COR-L47 (cell line): ENCODE measurements at regions not wholly inside any gene's neighbourhood (a gene's known extent, or its start where the extent isn't known, plus 50 kb on each side); places are given as distances from the start of the nearest gene placed in this dataset.
A peak's percentile ranks its signal among the peaks of the same experiment; 100 is the strongest.
"Not testable (repeated sequence)": the region's sequence is repeated elsewhere in the genome, so short reads cannot be mapped to it uniquely, and the experiment has no call there.

Experiments
- DNase-seq: peaks from one replicate; lab custom pipeline; 2025; lab: John Stamatoyannopoulos, UW

- DNase-seq = no peak
These were observed 182.7 kb downstream of the ZFP64 start for GRCh38 chr20:52008874-52009273.

DNA sequence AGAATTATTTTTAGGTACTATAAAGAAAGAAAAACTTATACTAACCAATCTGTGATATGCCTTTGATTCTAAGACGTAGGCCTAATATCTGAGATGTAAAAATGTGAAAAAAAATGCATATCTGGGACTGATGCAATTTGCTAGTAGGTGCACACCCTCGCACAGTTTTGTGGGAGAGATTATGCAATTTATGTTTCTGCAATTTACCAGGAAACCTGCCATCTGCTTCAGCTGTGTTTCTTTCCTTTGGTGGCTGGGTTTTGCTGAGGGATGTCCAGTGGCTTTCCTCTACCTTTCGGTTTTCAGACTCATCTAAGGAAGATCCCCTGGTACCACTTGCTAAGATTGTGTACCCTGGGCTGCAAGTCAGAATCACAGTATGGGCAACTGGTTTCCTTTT is 186.9 kb downstream of the ZFP64 start:
- DNase-seq = no peak

GRCh38 chr20:52004018-52004417 is 187.6 kb downstream of the ZFP64 start:
- DNase-seq = peak; percentile 52

- no peak for DNase-seq
These were observed 188.2 kb downstream of the ZFP64 start for GRCh38 chr20:52003415-52003814.

- DNase-seq = peak; percentile 43
These were observed 189.4 kb downstream of the ZFP64 start for GRCh38 chr20:52001999-52002666.

DNA sequence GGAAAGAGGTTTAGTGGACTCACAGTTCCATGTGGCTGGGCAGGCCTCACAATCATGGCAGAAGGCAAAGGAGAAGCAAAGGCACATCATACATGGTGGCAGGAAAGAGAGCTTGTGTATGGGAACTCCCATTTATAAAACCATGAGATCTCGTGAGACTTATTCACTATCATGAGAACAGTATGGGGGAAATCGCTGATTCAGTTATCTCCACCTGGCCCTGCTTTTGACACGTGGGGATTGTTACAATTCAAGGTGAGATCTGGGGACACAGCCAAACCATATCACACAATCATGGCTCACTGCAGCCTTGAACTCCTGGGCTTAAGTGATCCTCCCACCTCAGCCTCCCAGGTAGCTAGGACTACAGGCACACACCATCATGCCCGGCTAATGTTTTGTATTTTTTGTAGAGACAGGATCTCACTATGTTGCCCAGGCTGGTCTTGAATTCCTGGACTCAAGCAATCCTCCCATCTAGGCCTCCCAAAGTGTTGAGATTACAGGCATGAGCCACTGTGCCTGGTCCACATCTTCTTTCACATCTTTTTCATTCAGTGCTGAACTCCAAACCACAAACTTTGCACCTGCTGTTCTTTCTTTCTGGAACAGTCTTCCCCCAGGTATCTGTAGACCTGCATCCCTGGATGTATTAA is 194.2 kb downstream of the ZFP64 start:
- not testable (repeated sequence) for DNase-seq

DNA sequence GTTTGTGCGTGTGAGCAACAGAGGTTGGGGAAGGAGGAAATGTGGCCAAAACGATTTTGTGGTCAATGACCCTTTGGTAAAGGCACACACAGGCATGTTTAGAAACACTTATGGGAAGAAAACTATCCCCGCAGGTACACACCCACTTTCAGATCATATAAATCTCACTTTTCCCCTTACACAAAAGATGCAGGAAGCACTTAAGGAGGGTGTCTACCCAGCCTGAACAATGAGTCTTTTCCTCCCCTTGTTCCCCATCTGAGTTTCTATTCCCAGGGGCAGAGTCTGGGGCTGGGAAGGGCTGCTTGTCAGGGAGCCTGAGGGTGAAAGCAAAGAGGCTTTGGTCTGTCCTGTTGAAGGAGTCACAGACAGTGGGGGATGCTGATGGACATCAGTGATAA is 193.2 kb upstream of the SALL4 start:
- DNase-seq = no peak

DNA sequence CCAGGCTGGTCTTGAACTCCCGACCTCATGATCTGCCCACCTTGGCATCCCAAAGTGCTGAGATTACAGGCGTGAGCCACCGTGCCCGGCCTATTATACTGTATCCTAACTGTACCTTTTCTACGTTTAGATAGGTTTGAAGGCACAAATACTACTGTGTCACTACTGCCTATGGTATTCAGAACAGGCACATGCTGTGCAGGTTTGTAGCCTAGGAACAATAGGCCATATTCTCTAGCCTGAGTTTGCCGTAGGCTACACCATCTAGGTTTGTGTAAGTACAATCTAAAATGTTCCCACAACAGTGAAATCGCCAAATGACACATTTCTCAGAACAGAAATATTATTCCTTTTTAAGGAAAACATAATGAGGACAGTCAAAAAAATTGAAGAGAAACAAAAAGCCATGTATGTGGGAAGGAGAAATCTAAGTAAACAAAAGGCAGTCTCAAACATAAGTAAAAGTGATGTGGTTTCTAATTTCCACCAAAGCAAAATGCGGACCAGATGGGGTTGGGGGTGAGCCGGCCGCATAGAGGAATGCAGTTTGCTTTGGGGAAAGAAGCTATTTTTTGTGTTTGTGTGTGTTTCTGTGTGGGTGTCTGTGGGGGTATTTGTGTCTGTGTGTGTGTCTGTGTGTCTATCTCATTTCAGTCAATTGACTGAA is 192.6 kb upstream of the SALL4 start:
- no peak for DNase-seq

- no peak for DNase-seq
These were observed 185.5 kb upstream of the SALL4 start for GRCh38 chr20:51987812-51988211.

DNA sequence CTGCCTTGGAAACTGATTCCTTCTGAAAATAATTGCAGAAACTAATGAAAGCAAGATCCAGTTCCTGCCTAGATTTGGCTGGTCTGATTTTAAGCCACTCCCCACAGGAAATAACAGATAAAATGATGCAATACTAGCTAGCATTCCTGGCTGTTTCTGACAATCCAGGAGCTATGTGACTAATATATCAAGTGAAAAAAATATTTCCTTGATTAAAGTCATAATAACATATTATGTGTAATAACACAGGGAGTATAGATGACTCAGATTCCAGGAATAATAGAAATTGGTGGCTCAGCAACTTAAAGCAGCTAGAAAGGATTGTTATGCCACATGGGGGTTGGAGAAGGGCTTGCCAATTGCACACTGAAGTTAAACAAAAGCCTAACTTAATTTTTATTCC is 182.7 kb upstream of the SALL4 start:
- no peak for DNase-seq

DNA sequence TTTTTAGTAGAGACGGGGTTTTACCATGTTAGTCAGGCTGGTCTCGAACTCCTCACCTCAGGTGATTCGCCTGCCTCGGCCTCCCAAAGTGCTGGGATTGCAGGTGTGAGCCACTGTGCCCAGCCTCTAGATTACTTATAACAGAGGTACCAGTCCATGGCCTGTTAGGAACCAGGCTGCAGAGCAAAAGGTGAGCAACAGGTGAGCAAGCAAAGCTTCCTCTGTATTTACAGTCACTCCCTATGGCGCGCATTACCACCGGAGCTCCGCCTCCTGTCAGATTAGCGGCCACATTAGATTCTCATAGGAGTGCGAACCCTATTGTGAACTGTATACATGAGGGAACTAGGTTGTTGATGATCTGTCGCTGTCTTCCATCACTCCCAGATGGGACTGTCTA is 178.0 kb upstream of the SALL4 start:
- no peak for DNase-seq

- no peak for DNase-seq
These were observed 176.9 kb upstream of the SALL4 start for GRCh38 chr20:51979226-51979625.

GRCh38 chr20:51978070-51978501 is 175.8 kb upstream of the SALL4 start:
- no peak for DNase-seq

DNA sequence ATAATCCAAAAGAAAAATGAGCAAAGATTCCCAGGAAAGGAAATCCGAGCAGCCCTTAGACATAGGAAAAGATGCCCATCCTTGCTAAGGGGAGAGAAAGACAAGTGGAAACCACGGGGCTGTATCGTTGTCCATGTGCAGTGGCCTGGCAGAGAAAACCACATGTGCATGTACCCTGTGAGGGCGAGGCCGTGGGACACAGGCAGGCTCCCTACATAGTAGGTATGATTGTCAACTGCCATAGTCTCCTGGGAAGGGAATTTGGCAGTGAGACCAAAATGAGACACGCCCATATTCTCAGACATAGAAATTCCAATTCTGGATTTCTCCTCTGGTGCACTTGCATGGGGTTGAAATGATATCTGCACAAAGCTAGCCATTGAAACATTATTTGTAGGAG is 169.7 kb upstream of the SALL4 start:
- DNase-seq = no peak

DNA sequence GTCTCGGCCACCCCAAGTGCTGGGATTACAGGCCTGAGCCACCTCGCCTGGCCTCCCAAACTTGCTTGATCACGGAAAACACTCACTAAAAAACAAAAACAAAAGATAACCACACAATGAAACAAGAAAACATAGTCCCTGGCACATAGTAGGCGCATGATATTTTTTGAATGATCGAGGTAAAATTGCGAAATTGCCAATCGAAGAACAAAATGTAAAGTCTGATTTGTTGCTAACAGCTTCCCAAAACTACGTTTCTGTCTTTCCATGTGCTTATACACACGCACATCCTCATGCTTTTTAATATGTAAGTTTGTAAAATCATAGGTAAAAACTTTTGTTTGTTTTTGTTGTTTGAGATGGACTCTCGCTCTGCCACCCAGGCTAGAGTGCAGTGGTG is 168.5 kb upstream of the SALL4 start:
- no peak for DNase-seq

GRCh38 chr20:51969191-51969590 is 166.9 kb upstream of the SALL4 start:
- DNase-seq = no peak

GRCh38 chr20:51968151-51968550 is 165.8 kb upstream of the SALL4 start:
- no peak for DNase-seq

DNA sequence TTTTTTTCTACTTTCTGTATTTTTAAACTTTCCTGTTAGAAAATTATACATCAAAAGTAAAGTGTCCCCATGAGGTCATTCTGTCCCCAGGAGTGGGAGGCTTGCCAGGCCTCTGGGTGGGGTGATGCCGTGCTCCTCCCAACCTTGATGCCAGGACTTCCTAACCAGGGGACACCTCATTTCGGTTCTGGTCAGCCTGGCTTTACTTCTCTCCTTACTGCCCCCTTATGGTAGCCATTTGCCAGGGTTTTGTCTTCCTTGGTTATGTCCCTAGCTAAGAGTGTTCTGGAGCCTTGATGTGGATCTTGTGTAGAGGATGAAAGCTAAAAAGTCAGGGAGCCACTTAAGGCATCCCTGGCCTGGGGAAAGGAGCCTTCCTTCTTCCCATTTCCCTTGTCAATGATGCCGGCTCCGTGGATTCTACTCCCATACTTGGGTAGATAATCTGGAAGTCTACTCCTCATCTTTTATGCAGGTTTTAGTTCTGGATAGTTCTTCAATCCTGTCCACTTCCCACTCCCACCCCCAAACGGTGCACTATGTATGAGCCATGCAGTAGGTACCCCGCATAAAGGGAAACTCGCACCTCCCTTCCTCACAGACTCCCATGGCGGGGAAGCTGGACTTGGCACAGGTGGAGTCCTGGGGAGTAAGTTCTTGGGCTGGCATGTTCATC is 164.1 kb upstream of the SALL4 start:
- DNase-seq = no peak

DNA sequence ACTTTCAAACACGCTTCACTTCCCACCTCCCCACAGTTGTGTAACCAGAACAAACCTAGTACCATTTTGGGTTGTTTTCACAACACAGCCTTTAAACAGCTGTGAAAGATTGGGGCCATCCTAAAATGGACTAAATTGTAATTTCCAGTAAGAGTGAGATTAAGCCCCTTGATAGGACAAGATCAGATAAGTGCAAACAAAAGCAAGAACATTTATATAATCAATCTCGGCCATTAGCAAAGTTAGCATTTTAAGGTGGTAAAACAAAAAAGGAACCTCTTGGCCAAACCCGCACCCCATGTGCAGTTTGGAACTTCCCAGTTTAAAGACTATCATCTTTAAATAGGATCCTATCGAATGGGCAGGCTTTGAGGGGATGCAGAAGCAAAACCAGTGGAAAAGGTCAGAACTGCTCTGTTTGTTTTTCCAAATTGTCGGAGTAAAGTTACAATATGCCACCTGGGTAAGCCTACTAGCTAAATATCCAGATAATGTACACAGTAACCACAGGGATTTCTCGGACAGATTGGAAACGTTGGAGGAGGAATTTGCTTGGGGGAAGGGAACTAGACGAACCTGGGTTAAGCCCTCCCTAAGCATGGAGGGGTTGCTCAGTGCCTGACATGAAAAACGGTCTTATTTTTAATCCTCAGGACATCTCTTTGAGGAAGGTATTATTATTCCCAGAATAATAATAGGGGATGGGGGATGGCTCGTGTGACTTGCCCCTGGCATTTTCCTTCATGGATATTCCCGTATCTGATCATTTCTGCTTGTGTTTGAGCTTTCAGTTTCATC is 159.8 kb upstream of the SALL4 start:
- no peak for DNase-seq

GRCh38 chr20:51960047-51960675 is 157.8 kb upstream of the SALL4 start:
- DNase-seq = no peak

- DNase-seq = no peak
These were observed 156.8 kb upstream of the SALL4 start for GRCh38 chr20:51959066-51959542.
